Stimulated activated CD4-positive, alpha-beta T cell treated with anti-CD3 and anti-CD28 coated beads, Interleukin-2, amount 100 ng/mL, for 48 hours (primary cell): ENCODE measurements at regions not wholly inside any gene's neighbourhood (a gene's known extent, or its start where the extent isn't known, plus 50 kb on each side); places are given as distances from the start of the nearest gene placed in this dataset.

Experiments used
- DNase-seq, 2 donors: peaks; one replicate each; pipeline ENCODE4 v3.0.0-alpha.2; 2020

DNA sequence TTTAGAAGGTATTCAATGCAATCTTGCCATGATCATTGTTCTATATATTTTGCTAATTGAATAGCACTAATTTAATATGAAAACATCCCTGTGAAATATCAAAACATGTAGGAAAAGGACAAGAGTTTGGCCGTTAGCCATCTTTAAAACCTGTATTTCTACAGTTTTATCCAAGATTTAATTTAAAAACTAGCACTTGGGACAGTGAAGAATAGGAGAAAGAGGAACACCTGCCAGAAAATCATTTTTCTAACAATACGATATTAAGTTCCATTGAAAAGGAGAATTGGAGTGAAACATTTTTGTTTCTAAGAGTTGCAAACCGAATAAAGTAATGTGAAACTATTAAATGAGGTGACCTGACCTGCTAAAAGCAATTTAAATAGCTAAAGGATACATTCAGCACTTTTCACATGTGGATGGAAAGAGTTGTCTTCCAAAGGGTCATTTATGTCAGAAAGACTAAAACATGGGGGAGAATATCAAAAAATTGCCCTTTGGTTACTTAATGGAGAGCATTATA is 1673.6 kb upstream of the MIR17HG start:
- no peak for DNase-seq

DNA sequence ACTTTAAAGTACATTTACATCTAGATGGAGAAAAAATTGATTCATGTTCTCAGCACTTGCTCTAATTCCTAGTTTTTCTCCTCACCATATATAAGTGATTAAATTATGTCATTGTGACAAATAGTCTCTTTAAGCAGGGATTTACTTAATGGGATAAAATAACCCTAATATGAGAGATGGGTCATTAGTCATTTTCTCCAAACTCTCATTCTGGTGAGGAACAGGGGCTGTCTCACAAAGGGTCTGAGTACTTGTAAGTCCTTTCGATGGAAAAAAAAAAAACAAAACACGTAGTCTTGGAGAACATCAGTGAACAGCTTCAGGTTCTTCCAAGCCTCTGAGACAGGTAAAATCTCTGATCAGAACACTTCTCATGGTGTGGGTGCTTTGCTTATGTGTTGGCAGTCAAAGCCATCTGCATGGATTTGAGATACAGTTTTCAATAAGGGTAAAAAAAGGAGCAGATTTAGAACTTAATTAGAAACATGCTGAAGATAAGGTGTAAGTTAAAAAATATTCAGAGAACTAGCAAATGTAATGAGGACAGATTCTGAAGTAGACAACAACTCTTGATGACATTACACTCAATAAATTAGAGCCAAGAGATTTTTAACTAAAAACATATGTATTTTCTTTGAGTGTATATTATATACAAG is 1668.9 kb upstream of the MIR17HG start:
- no peak for DNase-seq

DNA sequence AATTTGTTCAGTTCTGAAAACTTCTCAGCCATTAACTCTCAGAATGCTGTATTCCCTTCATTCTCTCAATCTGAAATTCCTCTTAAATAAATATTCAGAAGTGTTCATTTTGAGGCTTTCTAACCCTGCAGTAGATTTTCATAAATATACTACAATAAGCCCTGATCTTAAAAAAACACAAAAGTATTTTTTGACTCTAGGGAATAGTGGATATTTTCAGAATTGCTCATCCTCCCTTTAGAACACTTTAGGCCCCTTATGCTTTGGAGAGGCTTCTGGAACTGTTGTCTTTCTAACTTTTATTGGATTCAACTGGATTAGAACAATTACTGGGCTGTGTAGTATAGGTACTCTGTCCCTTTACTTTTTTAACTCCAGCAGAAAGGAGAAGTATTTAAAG is 1662.6 kb upstream of the MIR17HG start:
- DNase-seq, result no peak

DNA sequence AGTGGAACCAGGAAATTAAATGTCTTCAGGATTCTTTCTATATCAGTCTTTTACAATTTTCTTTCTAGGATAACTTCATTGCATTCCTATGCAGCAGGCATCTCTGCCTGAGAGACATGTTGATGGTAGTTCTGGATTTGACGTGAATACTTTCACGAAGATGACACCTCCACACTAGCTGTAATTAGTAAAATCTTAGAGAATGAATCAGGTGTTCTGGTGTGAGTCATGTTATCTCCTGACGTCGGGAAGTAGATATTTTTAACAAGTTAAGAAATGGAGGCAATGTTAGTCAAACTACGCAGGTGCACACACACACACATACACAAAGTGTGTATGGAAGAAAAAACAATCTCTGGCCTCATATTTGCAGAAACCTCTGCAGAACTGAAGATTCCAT is 1661.3 kb upstream of the MIR17HG start:
- DNase-seq, result no peak

DNA sequence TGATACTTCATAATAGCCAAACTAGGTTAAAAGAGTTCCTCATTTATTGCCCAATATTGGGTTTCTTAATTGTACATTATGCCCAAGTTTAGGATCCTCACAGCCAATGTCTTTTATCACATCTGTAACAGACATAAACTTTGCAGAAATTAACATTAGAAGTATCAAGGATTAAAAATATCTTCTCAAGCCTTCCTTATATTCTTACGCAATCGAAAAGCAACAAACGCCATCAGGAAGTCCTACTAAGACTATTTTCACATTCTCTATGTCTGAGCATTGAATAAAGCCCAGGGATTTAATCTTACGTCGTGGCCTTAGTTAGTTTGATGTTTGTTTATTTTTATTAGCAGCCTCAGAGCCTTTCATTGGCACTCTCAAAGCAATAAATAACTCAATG is 1660.4 kb upstream of the MIR17HG start:
- no peak for DNase-seq

DNA sequence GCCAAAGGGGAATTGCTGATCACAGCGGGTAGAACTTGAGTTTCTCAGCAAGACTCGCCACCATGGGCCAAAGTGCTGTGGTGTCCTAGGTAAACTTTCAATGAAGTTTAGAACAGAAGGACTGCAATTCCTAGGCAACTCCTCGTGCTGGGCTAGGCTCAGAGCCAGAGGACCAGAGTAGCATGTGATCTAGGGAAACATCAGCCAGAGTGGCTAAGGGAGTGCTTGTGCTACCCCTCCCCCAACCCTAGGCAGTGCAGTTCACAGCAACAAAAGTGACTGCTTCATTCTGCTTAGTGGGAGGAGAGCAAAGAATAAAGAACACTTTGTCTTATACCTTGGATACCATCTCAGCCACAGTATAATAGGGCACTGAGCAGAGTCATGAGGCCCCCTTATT is 1658.6 kb upstream of the MIR17HG start:
- no peak for DNase-seq

DNA sequence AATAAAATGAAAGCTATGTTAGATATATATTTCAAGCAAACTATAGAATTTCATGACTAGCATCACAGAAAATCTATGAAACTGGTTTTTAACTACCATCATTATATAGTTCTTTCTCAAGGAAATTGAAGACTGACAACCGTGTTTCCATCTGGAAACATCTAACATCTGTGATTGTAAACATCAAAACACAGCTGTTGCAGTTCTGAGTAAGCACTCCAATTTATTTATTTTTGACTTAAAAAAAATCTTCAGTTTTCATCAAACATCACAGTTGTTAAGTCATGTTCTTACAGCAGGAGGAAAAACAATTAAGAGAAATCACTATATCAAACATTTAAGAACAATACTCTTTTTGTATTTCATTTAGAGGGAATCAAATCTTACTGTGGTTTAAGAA is 1653.0 kb upstream of the MIR17HG start:
- no peak for DNase-seq

DNA sequence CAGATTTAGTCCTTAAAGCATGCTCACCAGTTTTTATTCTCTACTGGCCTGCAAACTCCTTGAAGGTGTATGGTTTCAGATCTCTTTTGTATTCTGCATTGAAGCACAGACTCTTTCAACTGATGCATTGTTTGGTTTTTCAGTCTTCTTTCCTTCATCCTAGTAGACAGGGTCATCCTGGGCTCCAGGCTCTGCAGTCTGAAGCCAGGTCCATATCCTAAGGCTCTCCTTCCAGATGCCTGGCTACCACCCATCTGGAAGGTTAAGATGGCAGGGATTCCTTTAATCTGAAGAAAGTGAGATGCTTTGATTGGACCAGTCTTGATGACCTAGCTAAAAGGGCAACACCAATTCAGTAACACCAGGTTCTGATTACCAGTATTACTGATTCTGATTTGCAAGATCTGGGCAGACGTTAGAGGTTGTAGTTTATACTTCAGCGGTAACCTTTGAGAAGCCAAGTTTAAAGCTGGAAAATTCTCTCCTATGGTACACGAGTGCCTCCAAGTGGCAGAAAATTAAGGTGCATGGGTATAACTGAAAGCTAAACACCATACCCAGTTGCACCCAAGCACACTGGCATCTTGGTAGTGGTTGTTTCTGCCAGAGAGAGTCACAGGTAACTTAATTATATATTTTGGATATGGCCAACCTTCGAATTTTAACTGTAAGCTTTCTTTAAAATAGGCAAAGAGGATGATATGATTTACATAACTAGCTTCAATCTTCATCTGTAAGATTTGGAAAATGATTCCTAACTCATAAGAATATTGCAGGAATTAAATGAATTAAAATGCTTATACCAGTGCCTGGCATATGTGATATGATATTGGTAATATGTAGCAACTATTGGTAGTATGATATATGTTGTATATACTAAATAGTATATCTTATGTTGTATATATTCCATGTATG is 1651.9 kb upstream of the MIR17HG start:
- peak; percentile 2 to 6 for DNase-seq

DNA sequence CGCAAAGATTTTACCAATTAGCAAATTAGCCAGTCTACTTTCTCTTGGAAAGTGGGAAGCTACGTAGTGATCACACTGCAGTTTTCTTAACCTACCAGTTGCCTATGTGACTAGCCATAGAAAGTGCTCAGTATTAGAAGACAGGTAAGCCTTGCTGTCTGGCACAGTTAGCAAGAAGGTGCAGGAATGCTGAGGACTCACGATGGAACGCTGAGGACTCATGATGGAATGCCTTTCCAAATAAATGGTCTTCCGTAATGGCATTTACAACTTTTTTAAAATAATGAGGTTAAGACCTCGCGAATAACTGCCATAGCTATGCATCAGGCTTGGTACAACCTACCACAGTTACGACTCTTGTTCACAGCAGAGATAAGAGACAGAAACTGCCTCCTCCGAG is 1645.6 kb upstream of the MIR17HG start:
- DNase-seq, result no peak

DNA sequence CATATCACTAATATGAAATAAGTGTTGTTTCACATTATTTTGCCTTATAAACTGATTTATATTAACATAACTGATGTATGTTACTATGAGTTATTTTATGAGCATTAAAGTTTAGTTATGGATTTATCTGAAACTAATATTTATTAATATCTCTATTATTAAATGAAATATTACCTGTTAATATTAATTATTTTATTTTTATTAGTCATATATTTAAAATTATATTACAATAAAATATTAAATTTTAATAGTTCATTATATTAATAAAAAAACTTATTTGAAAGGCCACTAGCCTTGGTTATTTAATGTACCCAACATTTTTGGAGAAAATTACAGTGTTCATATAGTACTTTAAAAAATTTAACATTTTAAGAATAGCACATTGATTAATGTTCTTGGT is 1643.4 kb upstream of the MIR17HG start:
- DNase-seq, result no peak

DNA sequence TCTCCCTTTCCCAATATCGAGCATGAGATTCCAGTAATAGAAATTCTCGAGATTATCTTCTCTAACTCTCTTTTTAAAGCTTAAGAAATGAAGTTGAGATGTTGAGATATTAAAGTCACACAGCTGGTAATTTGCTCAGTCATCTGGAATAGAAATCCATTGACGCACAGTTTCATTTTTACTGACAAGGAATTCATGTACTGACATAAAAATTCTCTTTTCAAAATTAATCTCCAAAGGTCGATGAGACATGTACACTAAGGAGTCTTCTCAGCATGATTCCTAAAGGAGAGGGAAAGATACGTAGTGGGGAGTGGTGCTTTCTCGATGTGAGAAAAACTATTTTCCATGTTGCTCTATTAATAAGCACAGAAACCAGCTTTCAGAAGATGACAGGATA is 1639.5 kb upstream of the MIR17HG start:
- no peak for DNase-seq

DNA sequence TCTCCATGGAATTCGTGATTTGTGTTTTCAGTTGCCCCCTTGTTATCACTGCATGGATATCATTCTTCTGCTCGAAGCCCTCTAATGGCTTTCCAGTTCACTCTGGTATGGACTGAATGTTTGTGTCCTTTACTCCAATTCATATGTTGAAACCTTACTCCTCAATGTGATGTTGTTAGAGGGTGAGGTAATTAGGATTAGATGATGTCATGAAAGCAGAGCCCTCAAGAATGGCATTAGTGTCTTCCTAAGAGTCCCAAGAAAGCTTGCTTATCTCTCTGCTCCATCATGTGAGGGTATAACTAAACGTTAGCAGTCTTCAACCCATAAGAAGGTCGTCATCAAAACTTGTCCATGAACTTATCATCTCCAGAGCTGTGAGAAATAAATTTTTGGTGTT is 1626.3 kb upstream of the MIR17HG start:
- DNase-seq, result no peak

DNA sequence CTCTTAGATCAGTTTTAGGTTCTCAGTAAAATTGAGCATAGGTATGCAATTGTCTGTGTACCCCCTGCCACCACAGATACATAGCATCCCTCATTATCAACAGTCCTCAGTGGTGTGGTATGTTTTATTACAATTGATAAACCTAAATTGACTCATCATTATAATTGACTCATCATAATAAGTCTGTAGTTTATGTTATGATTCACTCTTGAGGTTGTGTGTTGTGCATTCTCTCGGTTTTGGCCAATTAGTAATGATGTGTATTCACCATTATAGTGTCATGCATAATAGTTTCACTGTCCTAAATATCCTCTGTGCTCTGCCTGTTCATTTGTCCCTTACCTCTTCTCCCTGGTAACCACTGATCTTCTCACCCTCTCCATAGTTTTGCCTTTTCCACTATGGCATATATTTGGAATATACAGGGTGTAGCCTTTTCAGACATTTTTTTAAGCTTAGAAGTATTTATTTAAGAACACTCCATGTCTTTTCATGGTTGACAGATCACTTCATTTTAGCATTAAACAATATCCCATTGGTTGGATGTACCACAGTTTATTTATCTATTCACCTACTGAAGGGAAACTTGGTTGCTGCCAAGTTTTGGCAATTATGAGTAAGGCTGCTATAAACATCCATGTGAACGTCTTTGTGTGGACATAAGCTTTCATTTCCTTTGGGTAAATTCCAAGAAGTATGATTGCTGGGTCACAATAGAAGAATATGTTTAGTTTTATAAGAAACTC is 1620.6 kb upstream of the MIR17HG start:
- no peak for DNase-seq

DNA sequence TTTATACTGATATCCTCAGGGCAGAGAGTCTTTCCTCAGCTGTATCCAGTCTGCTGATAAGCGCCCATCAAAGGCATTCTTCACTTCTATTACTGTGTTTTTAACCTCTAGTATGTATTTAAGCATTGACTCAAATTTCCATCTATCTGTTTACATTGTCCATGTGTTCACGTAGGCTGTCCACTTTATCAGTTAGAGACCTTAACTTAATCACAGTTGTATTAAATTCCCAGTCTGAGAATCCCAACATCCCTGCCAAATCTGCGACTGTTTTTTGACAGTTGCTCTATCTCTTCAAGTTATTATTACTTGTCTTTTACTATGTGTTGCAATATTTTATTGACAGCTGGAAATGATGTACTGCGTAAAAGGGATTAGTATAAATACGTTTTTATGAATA is 1613.7 kb upstream of the MIR17HG start:
- DNase-seq, result no peak

DNA sequence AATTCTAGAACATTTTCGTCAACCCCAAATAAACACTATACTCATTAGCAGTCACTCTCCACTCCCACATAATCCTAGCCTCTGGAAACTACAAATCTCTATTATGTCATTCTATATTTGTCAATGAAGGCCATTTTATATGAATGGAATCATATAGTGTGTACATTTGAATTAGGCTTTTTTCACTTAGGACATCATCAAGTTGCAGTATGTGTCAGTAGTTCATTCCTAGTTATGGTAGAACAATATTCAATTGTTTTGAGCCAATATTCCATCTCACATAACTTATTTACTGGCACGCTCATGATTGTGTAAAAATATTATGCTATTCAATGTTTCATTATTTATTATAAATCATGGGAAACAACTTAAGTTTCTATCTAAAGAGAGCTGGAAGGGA is 1610.4 kb upstream of the MIR17HG start:
- DNase-seq, result no peak

DNA sequence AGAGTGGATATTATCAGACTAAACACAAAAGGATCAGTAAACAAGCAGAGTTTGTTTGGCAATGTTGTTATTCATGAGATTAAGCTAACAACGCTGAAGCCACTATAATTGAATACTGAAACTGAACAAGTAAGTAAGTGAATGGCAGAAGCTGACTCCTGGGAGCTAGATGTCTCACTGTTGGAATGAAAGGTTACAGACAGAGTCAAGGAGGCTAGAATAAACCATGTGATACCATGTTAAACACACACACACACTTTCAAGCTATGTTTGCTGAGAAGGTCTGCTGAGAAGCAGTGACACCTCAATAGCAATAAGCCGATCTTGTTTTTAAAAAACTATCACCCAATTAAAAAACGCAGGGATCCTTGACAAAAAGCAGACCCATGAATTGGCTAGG is 1609.4 kb upstream of the MIR17HG start:
- DNase-seq, result no peak

DNA sequence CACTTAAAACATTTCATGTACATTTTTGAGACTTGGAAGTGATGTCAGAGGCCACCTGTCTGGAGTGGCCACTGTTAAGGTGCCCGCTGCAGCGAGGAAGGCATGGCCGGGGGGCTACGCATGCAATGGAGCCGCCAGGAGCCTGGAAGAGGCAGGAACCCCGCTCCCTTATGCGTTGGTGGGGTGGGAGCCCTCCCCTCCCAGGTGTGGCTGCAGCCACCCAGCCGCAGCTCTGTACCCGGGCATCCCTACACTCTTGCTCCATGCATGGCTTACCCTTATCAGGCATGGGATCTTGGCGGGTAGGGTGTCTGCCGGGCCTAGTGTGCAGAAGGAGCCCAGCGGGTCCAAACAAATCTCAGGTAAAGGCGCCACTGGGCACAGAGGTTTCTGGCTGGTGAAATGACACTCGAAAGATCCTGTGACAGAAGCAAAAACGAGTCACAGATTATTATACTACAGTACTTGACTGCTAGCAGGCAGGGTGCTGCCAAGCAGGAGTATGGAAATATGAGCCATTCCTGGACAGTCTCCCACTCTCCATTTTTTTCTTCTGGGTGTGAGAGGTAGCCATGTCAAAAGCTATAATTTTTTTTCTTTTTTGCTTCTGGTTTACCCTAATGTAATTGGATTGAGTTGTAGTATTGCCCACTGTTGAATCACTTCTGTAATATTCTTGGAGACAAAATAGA is 1606.3 kb upstream of the MIR17HG start:
- DNase-seq, result no peak

DNA sequence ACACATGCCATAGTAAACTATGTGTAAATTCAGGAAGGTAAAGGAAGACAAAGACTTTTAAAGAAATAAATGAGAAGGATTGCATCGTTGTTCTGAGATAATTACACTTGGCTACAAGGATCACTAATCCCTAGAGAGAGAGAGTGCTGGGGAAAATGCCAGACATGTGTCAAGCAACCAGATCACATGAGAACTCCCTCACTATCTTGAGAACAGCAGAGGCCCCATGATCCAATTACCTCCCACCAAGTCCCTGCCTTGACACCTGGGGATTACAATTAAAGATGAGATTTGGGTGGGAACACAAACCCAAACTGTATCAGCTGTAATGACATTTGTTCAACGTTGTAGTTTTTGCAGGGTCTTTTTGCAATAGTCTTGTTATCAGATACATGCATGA is 1600.9 kb upstream of the MIR17HG start:
- no peak for DNase-seq

DNA sequence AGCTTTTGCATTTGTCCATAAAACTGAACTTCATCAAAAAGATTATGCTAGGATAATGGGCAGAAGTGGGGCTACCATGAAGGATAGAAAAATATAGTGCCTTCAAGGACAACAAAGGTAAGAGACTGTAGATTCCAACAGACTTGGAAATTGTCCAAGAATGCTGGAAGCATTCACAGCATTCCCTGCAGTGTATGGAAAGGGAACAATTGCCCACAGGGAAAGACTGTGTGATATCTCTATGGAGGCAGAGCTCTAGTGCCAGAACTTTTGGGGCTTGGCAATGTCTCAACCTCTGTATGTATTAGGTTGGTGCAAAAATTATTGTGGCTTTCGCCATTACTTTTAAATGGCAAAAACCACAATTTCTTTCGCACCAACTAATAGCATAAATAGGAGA is 1598.8 kb upstream of the MIR17HG start:
- DNase-seq, result no peak

DNA sequence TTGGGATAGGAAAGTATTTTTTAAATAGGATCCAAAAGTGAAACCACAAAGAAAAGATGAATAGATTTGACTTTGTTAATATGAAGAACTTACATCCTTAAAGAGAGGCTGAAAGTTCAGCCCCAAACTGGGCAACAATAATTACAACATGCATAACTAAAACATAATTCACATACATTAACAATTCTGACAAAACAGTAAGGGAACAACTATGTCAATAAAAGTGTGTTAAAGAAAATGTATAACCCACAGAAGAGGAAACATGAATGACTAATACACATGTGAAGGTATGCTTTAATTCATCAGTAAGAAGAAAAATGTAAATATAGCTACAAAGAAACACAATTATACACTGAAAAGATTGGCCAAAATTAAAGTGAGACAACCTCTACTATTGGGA is 1597.6 kb upstream of the MIR17HG start:
- DNase-seq, result no peak

DNA sequence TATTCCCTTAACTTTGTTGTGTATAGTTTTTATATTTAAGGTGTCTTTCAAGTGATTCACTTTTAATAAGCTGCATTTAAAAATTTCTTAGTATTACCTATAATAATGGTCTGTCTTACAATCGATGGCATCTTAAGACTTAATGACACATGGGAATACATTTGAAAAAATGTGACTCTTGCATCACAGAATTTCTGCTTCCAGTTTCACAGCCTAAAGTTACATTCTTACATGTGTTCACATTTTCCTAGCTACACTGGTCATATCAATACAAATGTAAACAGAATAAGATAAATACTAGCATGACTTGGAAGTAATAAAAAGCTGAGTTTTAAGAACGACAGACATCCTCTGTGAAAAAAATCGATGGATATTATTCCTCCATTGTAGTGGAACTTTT is 1597.1 kb upstream of the MIR17HG start:
- no peak for DNase-seq

DNA sequence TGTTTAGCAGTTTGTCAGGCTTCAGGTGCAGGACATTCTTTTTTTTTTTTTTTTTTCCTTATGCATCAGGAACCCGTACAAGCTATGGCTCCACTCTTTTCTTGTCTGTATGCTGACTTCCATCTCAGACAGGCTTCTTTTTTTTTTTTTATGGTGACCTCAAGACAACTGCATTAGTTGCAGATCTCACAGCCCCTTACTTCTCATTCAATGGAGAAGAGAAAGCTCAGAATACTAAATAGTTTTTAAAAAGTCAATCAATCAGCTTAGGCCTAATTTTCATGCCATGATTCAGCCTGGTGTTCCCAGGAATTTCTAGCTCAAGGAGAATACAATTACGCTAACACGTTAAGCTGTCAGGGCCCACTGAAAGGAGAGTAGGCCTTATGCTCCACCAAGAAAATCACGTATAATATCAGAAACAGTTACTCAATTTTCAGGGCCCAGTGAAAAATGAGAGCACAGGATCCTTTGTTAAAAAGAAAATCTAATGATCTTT is 1596.0 kb upstream of the MIR17HG start:
- no peak for DNase-seq

DNA sequence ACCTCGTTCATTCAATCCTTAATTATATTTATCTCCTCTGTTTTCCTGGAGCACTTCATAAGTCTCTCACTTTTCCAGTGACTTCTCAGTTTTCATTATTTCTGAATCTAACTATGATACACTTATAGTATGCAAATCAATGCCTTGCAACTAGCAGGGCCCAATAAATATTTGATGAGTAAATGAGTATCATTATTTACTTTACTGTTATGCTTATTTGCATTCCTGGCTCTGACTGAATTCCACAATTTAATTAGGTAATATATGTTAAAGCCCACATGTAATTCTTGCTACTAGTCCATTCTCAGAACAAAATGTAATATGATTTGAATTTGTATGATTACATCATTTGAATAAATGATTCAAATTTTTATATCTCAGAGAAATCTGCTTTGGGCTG is 1595.1 kb upstream of the MIR17HG start:
- DNase-seq, result no peak
